ENCODE measurements at regions not wholly inside any gene's neighbourhood (a gene's known extent, or its start where the extent isn't known, plus 50 kb on each side); places are given as distances from the start of the nearest gene placed in this dataset.

DNA sequence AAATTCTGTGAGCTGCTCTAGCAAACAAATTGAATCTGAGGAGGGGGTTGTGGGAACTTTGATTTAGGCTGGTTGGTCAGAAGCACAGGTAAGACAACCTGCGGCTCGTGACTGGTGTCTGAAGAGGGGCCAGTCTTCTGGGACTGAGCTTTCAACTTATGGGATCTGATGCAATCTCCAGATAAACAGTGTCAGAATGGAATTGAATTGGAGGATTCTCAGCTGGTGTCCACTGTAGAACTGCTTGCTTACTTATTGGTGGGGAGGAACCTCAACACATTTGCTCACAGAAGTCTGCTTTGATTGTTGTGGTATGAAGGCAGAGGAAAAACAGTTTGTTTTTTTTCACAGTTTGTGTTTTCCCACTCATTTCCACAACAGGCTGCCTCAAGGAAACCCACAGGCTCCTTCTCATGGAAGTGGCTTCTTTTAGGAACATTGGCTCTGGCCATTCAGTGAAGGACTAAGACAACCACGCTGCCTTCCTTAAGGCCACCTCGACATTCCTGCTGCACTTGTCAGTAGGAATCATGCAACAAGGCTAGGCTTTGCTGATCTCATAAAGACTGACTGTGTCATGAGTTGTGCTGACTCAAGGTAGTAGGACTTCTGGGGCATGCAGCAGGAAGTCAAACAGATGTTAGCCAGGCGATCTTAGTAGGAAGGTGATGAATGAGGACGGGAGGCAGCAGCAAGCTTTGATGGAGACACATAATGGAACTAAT lies 104.7 kb downstream of the TSN start:
- TF ChIP-seq, protein P1, sequence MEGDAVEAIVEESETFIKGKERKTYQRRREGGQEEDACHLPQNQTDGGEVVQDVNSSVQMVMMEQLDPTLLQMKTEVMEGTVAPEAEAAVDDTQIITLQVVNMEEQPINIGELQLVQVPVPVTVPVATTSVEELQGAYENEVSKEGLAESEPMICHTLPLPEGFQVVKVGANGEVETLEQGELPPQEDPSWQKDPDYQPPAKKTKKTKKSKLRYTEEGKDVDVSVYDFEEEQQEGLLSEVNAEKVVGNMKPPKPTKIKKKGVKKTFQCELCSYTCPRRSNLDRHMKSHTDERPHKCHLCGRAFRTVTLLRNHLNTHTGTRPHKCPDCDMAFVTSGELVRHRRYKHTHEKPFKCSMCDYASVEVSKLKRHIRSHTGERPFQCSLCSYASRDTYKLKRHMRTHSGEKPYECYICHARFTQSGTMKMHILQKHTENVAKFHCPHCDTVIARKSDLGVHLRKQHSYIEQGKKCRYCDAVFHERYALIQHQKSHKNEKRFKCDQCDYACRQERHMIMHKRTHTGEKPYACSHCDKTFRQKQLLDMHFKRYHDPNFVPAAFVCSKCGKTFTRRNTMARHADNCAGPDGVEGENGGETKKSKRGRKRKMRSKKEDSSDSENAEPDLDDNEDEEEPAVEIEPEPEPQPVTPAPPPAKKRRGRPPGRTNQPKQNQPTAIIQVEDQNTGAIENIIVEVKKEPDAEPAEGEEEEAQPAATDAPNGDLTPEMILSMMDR (IDR thresholded peaks at IDR 0.05; ENCODE audit: low read depth, low read length), result no peak
- TF ChIP-seq POLR2A (IDR thresholded peaks at IDR 0.05; ENCODE audit: extremely low read depth, insufficient read length) (no peak), MYC (IDR thresholded peaks at IDR 0.05; ENCODE audit: low read depth, low read length) (no peak)
